ENCODE measurements at regions not wholly inside any gene's neighbourhood (a gene's known extent, or its start where the extent isn't known, plus 50 kb on each side); places are given as distances from the start of the nearest gene placed in this dataset.

DNA sequence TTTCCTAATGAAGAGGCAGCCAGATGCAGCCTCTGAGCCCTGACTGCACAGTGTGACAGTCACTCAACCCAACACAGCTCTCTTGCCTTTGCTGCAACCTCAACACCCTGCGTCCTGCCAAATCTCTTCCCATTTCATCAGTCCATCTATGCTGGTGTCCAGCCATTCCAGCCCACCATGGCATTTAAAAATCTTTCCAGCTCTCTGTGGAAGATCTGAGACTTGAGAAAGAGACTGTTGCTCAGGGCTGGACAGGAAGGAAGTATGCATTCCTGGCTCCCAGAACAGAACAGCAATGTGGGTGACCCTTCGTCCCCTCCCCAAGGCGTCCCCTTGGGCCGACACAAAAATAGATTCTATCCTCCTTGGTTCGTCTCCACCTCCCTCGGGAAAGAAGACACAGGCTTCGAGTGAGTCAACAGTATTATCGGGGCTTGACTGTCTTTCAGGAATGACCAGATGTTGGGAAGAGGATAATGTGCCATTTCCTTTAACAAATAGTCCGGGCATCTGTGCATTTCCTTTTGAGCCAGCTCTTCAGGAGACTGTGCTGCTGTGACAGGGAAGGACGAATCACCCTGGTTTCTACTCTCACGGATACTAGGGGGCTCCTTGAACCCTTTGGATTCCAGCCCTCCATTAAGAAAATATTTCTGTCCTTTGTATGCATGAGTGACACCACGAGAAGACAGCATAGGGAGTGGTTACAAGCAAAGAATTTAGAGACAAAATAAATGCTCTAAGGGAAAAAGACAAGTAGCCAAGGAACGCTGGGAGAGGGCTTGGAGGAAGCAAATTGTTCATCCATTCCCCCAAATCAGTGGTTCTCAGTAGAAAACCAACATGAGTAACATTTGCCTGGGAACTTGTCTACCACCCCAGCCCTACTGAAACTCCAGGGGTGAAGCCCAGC is 111.4 kb upstream of the CDC42BPA start (continued):
- TF ChIP-seq, protein P1, sequence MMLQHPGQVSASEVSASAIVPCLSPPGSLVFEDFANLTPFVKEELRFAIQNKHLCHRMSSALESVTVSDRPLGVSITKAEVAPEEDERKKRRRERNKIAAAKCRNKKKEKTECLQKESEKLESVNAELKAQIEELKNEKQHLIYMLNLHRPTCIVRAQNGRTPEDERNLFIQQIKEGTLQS (IDR thresholded peaks at IDR 0.05): peak; percentile 40; the same call in 1 of the 2 replicates
- TF ChIP-seq, protein P1 (CRISPR knock-in tag; conservative IDR thresholded peaks at IDR 0.05): no peak
- TF ChIP-seq ZKSCAN3 (CRISPR knock-in tag; IDR thresholded peaks at IDR 0.05) (no peak), RBBP5 (IDR thresholded peaks at IDR 0.05; ENCODE audit: borderline replicate concordance, insufficient read depth, low read length, poor library complexity, severe bottlenecking) (peak; percentile 4), TRIM28 (IDR thresholded peaks at IDR 0.05) (no peak), PHB2 (IDR thresholded peaks at IDR 0.05; ENCODE audit: low read depth) (no peak), MYC (IDR thresholded peaks at IDR 0.05; ENCODE audit: low read depth, low read length) (0 out of 2 replicates have a peak, but pooled peaks have one; percentile 17), MYC (CRISPR knock-in tag; IDR thresholded peaks at IDR 0.05; ENCODE audit: borderline replicate concordance, low read depth) (no peak), MECOM (CRISPR knock-in tag; IDR thresholded peaks at IDR 0.05) (0 out of 2 replicates have a peak, but pooled peaks have one; percentile 11), EHMT2 (IDR thresholded peaks at IDR 0.05) (peak; percentile 23; the same call in 1 of the 2 replicates), MEF2A (IDR thresholded peaks at IDR 0.05; ENCODE audit: control insufficient read depth, low read depth, low read length) (peak; percentile 3; the same call in 1 of the 2 replicates), GATA2 (CRISPR knock-in tag; IDR thresholded peaks at IDR 0.05) (peak; percentile 32; the same call in 1 of the 2 replicates), NCOR1 (IDR thresholded peaks at IDR 0.05) (0 out of 2 replicates have a peak, but pooled peaks have one; percentile 21), JUND (IDR thresholded peaks at IDR 0.05; ENCODE audit: borderline replicate concordance, low read depth, low read length) (peak; percentile 70), JUND (tag; IDR thresholded peaks at IDR 0.05; ENCODE audit: borderline replicate concordance, low read depth, low read length) (peak; percentile 28; the same call in 1 of the 3 replicates), SRF (CRISPR knock-in tag; IDR thresholded peaks at IDR 0.05) (no peak), TEAD2 (tag; IDR thresholded peaks at IDR 0.05) (0 out of 2 replicates have a peak, but pooled peaks have one; percentile 15), MAZ (CRISPR knock-in tag; conservative IDR thresholded peaks at IDR 0.05 in 1 of 2, IDR thresholded peaks at IDR 0.05 in 1 of 2) (no peak), NR2C1 (IDR thresholded peaks at IDR 0.05) (no peak), NR2C1 (tag; IDR thresholded peaks at IDR 0.05) (0 out of 2 replicates have a peak, but pooled peaks have one; percentile 15), CBFA2T3 (IDR thresholded peaks at IDR 0.05) (peak; percentile 73), DMBX1 (CRISPR knock-in tag; IDR thresholded peaks at IDR 0.05; ENCODE audit: borderline replicate concordance) (no peak), EP300 (IDR thresholded peaks at IDR 0.05; ENCODE audit: low read length) (peak; percentile 31; the same call in 1 of the 2 replicates), FOXP4 (CRISPR knock-in tag; IDR thresholded peaks at IDR 0.05; ENCODE audit: borderline replicate concordance) (0 out of 2 replicates have a peak, but pooled peaks have one; percentile 16), SOX6 (IDR thresholded peaks at IDR 0.05) (0 out of 2 replicates have a peak, but pooled peaks have one; percentile 35)
- TF ChIP-seq, protein P2, sequence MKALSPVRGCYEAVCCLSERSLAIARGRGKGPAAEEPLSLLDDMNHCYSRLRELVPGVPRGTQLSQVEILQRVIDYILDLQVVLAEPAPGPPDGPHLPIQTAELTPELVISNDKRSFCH (CRISPR knock-in tag; IDR thresholded peaks at IDR 0.05): no peak
- TF ChIP-seq, protein P2 (tag; IDR thresholded peaks at IDR 0.05): peak; percentile 46; the same call in 1 of the 2 replicates
